Mesothelial cell of epicardium (in vitro differentiated cells): ENCODE measurements at regions not wholly inside any gene's neighbourhood (a gene's known extent, or its start where the extent isn't known, plus 50 kb on each side); places are given as distances from the start of the nearest gene placed in this dataset.
"Not testable (repeated sequence)": the region's sequence is repeated elsewhere in the genome, so short reads cannot be mapped to it uniquely, and the experiment has no call there.

Source experiments
- DNase-seq, 2 experiments: peaks; one replicate each; pipeline ENCODE4 v3.0.0; 2021; ENCODE audit warnings: low spot score in 2 of 2; ENCODE audit not compliant: unreplicated experiment in 2 of 2
- H3K27ac Mint-ChIP-seq: 2 replicates; pipeline ENCODE4 v1.8.0; 2021; ENCODE audit warnings: mixed read lengths
- H3K27me3 Mint-ChIP-seq: 2 replicates; pipeline ENCODE4 v1.8.0; 2021; ENCODE audit warnings: low read depth, mixed read lengths
- H3K36me3 Mint-ChIP-seq: 2 replicates; pipeline ENCODE4 v1.8.0; 2021; ENCODE audit warnings: mixed read lengths
- H3K4me1 Mint-ChIP-seq: 2 replicates; pipeline ENCODE4 v1.8.0; 2021; ENCODE audit warnings: mixed read lengths
- H3K4me3 Mint-ChIP-seq: 2 replicates; pipeline ENCODE4 v1.8.0; 2021; ENCODE audit warnings: mild to moderate bottlenecking, moderate library complexity, mixed read lengths
- H3K9me3 Mint-ChIP-seq: 2 replicates; pipeline ENCODE4 v1.8.0; 2021; ENCODE audit warnings: mixed read lengths
- CTCF ChIP-seq: fragments of 200-600 bp; sonication (generic); IDR thresholded peaks from one replicate; pipeline ENCODE4 v1.5.0; 2021; ENCODE audit warnings: antibody characterized with exemption; ENCODE audit not compliant: unreplicated experiment

GRCh38 chr16:79386299-79386698, 214.2 kb downstream of the MAF start:
- Mint-ChIP-seq H3K27me3 (peaks cover 14% of the 10 kb centered on the region), H3K4me1 (peaks cover 4% of the 10 kb centered on the region), H3K36me3 (no peaks in the 10 kb centered on the region), H3K9me3 (no peaks in the 10 kb centered on the region), H3K27ac (no peak overlapping the region), H3K4me3 (no peak overlapping the region)
- no peak for DNase-seq
- no peak for TF ChIP-seq CTCF

- Mint-ChIP-seq H3K27ac (no peak overlapping the region), H3K4me3 (no peak overlapping the region), H3K27me3 (peaks cover 9% of the 10 kb centered on the region), H3K9me3 (no peaks in the 10 kb centered on the region), H3K36me3 (no peaks in the 10 kb centered on the region), H3K4me1 (peaks cover 3% of the 10 kb centered on the region)
- DNase-seq, result no peak
- no peak for TF ChIP-seq CTCF
These were observed 218.9 kb downstream of the MAF start for GRCh38 chr16:79381603-79382042.

GRCh38 chr16:79380995-79381602, 219.4 kb downstream of the MAF start:
- Mint-ChIP-seq H3K36me3 (no peaks in the 10 kb centered on the region), H3K27me3 (peaks cover 9% of the 10 kb centered on the region), H3K9me3 (no peaks in the 10 kb centered on the region), H3K4me3 (no peak overlapping the region), H3K4me1 (peaks cover 3% of the 10 kb centered on the region), H3K27ac (no peak overlapping the region)
- TF ChIP-seq CTCF, result no peak
- DNase-seq, result no peak

- DNase-seq, result no peak
- Mint-ChIP-seq H3K27ac (no peak overlapping the region), H3K4me1 (peaks cover 3% of the 10 kb centered on the region), H3K36me3 (no peaks in the 10 kb centered on the region), H3K4me3 (no peak overlapping the region), H3K9me3 (no peaks in the 10 kb centered on the region), H3K27me3 (peaks cover 22% of the 10 kb centered on the region)
- TF ChIP-seq CTCF, result no peak
These were observed 221.4 kb downstream of the MAF start for GRCh38 chr16:79379095-79379494.

- H3K27ac Mint-ChIP-seq, H3K4me1 Mint-ChIP-seq, DNase-seq, H3K9me3 Mint-ChIP-seq, H3K36me3 Mint-ChIP-seq, H3K4me3 Mint-ChIP-seq: not testable (repeated sequence)
- peaks cover 21% of the 10 kb centered on the region for H3K27me3 Mint-ChIP-seq
These were observed 223.5 kb downstream of the MAF start for GRCh38 chr16:79377082-79377481.

- peaks cover 4% of the 10 kb centered on the region for H3K9me3 Mint-ChIP-seq
- TF ChIP-seq CTCF, result no peak
- no peak for DNase-seq
- no peak overlapping the region for H3K4me3 Mint-ChIP-seq
- no peaks in the 10 kb centered on the region for H3K4me1 Mint-ChIP-seq
- H3K27me3 Mint-ChIP-seq, result peaks cover 25% of the 10 kb centered on the region
- no peak overlapping the region for H3K27ac Mint-ChIP-seq
- H3K36me3 Mint-ChIP-seq, result no peaks in the 10 kb centered on the region
These were observed 225.2 kb downstream of the MAF start for GRCh38 chr16:79375351-79375750.
